Tibial nerve (tissue), 4 donors: ENCODE measurements at regions not wholly inside any gene's neighbourhood (a gene's known extent, or its start where the extent isn't known, plus 50 kb on each side); places are given as distances from the start of the nearest gene placed in this dataset. TPM values are rescaled to one million over a fixed set of nuclear protein-coding genes. Genes with fewer than 3 reads are reported as not detected.

Experiments used
- DNase-seq, 2 donors: peaks; one replicate each; pipeline ENCODE4 v3.0.0-alpha.2; 2019; ENCODE audit warnings: low spot score in 2 of 2
- H3K27ac ChIP-seq, 4 donors: fragments of 200-600 bp; sonication (generic) in 3 of 4; one replicate each; pipeline ENCODE4 v1.5.1; 2017 to 2019; ENCODE audit warnings: mild to moderate bottlenecking in 1 of 4
- H3K27me3 ChIP-seq, 2 donors: fragments of 200-600 bp; sonication (generic) in 1 of 2; one replicate each; pipeline versions ENCODE4 v1.5.1 to v1.6.0; 2017 to 2019
- H3K36me3 ChIP-seq, 3 donors: fragments of 200-600 bp; sonication (generic); one replicate each; pipeline ENCODE4 v1.5.1; 2018 to 2019
- H3K4me1 ChIP-seq, 4 donors: fragments of 200-600 bp; sonication (generic) in 3 of 4; one replicate each; pipeline ENCODE4 v1.5.1; 2017 to 2019
- H3K4me3 ChIP-seq, 4 donors: fragments of 200-600 bp; sonication (generic) in 3 of 4; one replicate each; pipeline ENCODE4 v1.5.1; 2017 to 2019; ENCODE audit warnings: mild to moderate bottlenecking in 1 of 4, moderate library complexity in 1 of 4
- H3K9me3 ChIP-seq, 4 donors: fragments of 200-600 bp; sonication (generic) in 3 of 4; one replicate each; pipeline ENCODE4 v1.5.1; 2017 to 2019
- EP300 ChIP-seq, 2 donors: sonication (generic); formaldehyde crosslinking; IDR thresholded peaks; one replicate each; pipeline ENCODE4 v1.6.1; 2017; ENCODE audit warnings: antibody characterized with exemption in 2 of 2, mild to moderate bottlenecking in 1 of 2
- POLR2A ChIP-seq, 2 donors: fragments of 450-650 bp; IDR thresholded peaks; one replicate each; pipeline ENCODE4 v1.6.1; 2017; ENCODE audit warnings: antibody characterized with exemption in 2 of 2, mild to moderate bottlenecking in 2 of 2, moderate library complexity in 2 of 2
- WGBS, 2 donors: methylation state at CpG; one replicate each; pipeline ENCODE4 v1.1.5; 2018; 5-methylcytosine and 5-hydroxymethylcytosine counted together
- small RNA-seq: library from RNA; depleted of rRNA; stranded (forward); fragments of <200 nt; gene quantifications from one replicate; pipeline ENCODE3, GENCODE V24; 2016
- TF ChIP-seq, protein P1 (sequence below), 5 experiments: fragments of 200-600 bp in 3 of 5; fragments of 450-650 bp in 2 of 5; sonication (generic) in 3 of 5; IDR thresholded peaks; one replicate each; pipeline ENCODE4 v1.5.1; 2016 to 2019; ENCODE audit warnings: antibody characterized with exemption in 5 of 5, mild to moderate bottlenecking in 3 of 5, moderate library complexity in 2 of 5

DNA sequence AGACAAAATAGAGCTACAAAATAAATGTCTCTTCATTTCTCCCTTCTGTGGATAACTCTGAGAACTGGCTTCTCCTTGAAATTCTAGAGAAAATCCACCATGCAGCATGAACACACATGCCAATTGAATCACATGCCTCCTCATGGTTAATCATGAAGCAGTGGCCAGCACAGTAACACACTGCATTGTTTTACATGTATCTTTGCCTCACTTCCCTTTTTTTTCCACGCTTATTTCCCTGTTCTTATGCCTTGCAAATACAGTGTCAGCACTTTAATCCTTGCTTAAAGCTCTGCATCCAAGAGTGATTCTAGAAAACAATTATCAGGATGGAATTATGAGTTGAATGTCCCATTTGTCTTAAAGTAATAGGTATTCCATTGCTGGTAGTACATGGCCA is 50.3 kb upstream of the ZBTB7C start:
- DNase-seq, result no peak

DNA sequence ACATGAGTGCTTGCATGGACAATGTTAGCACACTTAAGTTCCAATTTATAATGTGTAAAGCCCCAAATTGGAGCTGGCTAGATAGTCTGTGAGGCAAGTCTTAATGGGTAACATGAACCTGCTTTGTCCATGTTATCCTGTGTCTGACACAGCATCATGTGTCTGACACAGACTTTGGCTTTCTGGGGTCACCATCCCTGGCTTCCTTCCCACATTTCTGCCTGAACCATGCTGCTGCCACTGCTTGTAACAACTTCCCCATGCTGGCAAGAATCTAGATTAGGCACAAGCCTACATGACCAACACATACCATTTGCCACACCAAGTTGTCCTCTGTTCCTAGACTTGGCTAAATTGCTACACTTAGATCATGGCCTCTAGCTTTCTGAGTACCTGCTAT is 49.8 kb upstream of the ZBTB7C start:
- H3K27ac ChIP-seq, result peak overlapping the region in 1 of 4 donors; percentile 26
- no peak for DNase-seq
- no peak for TF ChIP-seq POLR2A (IDR thresholded peaks at IDR 0.05)
- TF ChIP-seq, protein P1, sequence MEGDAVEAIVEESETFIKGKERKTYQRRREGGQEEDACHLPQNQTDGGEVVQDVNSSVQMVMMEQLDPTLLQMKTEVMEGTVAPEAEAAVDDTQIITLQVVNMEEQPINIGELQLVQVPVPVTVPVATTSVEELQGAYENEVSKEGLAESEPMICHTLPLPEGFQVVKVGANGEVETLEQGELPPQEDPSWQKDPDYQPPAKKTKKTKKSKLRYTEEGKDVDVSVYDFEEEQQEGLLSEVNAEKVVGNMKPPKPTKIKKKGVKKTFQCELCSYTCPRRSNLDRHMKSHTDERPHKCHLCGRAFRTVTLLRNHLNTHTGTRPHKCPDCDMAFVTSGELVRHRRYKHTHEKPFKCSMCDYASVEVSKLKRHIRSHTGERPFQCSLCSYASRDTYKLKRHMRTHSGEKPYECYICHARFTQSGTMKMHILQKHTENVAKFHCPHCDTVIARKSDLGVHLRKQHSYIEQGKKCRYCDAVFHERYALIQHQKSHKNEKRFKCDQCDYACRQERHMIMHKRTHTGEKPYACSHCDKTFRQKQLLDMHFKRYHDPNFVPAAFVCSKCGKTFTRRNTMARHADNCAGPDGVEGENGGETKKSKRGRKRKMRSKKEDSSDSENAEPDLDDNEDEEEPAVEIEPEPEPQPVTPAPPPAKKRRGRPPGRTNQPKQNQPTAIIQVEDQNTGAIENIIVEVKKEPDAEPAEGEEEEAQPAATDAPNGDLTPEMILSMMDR (IDR thresholded peaks at IDR 0.05), result no peak
- H3K27me3 ChIP-seq, result no peaks in the 10 kb centered on the region
- no peaks in the 10 kb centered on the region for H3K36me3 ChIP-seq
- H3K4me1 ChIP-seq, result peaks cover 0 to 26% (median 22%) of the 10 kb centered on the region in 4 donors
- H3K9me3 ChIP-seq, result no peaks in the 10 kb centered on the region
- H3K4me3 ChIP-seq, result no peak overlapping the region

More for the DNA sequence above, 50.3 kb upstream of the ZBTB7C start:
- Histone ChIP-seq H3K36me3 (no peaks in the 10 kb centered on the region), H3K27ac (no peak overlapping the region), H3K9me3 (no peaks in the 10 kb centered on the region), H3K4me1 (peaks cover 0 to 21% (median 17%) of the 10 kb centered on the region in 4 donors), H3K4me3 (no peak overlapping the region), H3K27me3 (no peaks in the 10 kb centered on the region)
- TF ChIP-seq, protein P1 (IDR thresholded peaks at IDR 0.05), result no peak
- TF ChIP-seq EP300 (IDR thresholded peaks at IDR 0.05) (peak in 1 of 2 donors; percentile 46), POLR2A (IDR thresholded peaks at IDR 0.05) (no peak)
- WGBS, 2 donors, result 63 to 71% methylated on average over 1 of the region's 1 CpG

Small RNAs in the stretch of these regions (small RNA-seq; reads per million reads assigned to genes)
- not detected for gene AC024288.1
- gene RNA5SP456, result not detected
